Ovary (tissue), 7 donors: ENCODE measurements at regions not wholly inside any gene's neighbourhood (a gene's known extent, or its start where the extent isn't known, plus 50 kb on each side); places are given as distances from the start of the nearest gene placed in this dataset.

Experiments
- DNase-seq, 5 donors: peaks; one replicate each; pipeline ENCODE4 v3.0.0-alpha.2; 2019 to 2020
- H3K27ac ChIP-seq, 2 donors: fragments of 200-600 bp; one replicate each; pipeline versions ENCODE4 v1.5.1 to v1.8.0; 2019 to 2022
- H3K27me3 ChIP-seq: fragments of 200-600 bp; one replicate; pipeline ENCODE4 v1.8.0; 2022
- H3K36me3 ChIP-seq: fragments of 200-600 bp; sonication (generic); one replicate; pipeline ENCODE4 v1.5.1; 2019
- H3K4me1 ChIP-seq: one replicate; pipeline ENCODE4 v1.8.1; 2013; ENCODE audit warnings: mild to moderate bottlenecking, moderate library complexity; ENCODE audit not compliant: insufficient read depth
- H3K4me3 ChIP-seq: fragments of 200-600 bp; sonication (generic); one replicate; pipeline ENCODE4 v1.5.1; 2017
- H3K9me3 ChIP-seq, 2 donors: fragments of 200-600 bp in 1 of 2; sonication (generic) in 1 of 2; one replicate each; pipeline versions ENCODE4 v1.5.1 to v1.8.1; 2013 to 2019; ENCODE audit warnings: mild to moderate bottlenecking in 1 of 2, moderate library complexity in 1 of 2
- CTCF ChIP-seq, 3 donors: fragments of 450-650 bp in 2 of 3; fragments of 200-600 bp in 1 of 3; IDR thresholded peaks; one replicate each; pipeline versions ENCODE4 v1.5.1 to v1.8.0; 2016 to 2022; ENCODE audit warnings: antibody characterized with exemption in 3 of 3, mild to moderate bottlenecking in 1 of 3
- EP300 ChIP-seq: sonication (generic); formaldehyde crosslinking; IDR thresholded peaks from one replicate; pipeline ENCODE4 v1.6.1; 2017; ENCODE audit warnings: antibody characterized with exemption
- POLR2A ChIP-seq: fragments of 450-650 bp; IDR thresholded peaks from one replicate; pipeline ENCODE4 v1.6.1; 2017; ENCODE audit warnings: antibody characterized with exemption, mild to moderate bottlenecking, moderate library complexity
- WGBS, 3 donors: extraction: QIAGEN DNeasy Blood & Tissue Kit in 1 of 3; methylation state at CpG; one replicate each; pipeline versions ENCODE4 v1.1.5 to v1.1.7; 2013 to 2017; 5-methylcytosine and 5-hydroxymethylcytosine counted together
- intact Hi-C, 4 donors: fragments of 100-400 bp; cut with DNase I; formaldehyde crosslinking; loops; one replicate each; pipeline versions ENCODE4 v1.11.0 to v1.15.1; 2022 to 2023
- donor health status: DM: no; HTN: no; CAD: no; lungs with moderate emphysema.
- donor health status: DM: no; HTN: no; CAD: no.
- donor health status: Bipolar disorder and iron deficiency.
- donor health status: DM: no; HTN: no; CAD: no.
- donor health status: DM: yes; HTN: yes; CAD: no.

DNA sequence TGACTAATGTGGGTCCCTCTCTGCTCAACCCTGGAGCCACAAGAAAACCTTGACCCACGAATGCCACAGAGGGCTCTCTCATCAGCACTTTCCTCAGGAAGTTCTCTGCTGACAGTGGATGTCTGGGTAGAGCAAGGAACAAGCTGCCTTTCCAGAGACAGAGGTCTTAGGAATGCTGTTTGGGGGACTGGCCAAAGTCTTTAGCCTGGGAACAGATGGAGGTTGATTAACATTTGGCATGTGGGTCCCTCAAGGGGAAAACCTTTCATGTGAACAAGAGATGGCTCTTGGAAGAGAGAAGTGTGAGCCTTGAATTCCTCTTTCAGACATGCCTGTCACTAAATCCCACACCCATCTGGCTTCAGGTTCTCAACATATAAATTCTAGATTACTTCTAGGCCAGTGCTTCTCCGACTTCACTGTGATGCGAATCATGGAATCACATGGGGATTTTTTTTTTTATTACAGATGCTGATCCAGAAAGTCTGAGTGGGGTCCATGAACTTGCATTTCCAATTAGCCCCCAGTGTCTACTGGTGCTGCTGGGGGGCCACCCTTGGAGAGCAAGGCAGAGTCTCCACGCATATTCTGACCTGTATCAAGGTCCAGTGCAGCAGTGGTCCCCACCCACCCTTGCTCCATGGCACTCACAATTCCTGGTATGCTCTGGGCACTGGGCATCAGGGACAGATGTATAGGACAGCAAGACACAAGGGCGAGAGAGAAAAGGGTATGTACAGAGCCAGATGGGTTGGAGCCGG, 360.4 kb downstream of the CXCL12 start:
- no peak overlapping the region for H3K27ac ChIP-seq
- WGBS, 3 donors = 82 to 97% (median 85%) methylated on average over 6 of the region's 6 CpGs
- no peaks in the 10 kb centered on the region for H3K9me3 ChIP-seq
- no peak for DNase-seq
- no peaks in the 10 kb centered on the region for H3K27me3 ChIP-seq
- H3K4me1 ChIP-seq = peaks cover 9% of the 10 kb centered on the region
- intact Hi-C loops = no loop called here
- no peaks in the 10 kb centered on the region for H3K36me3 ChIP-seq
- no peak for TF ChIP-seq EP300
- TF ChIP-seq POLR2A = no peak
- TF ChIP-seq CTCF (IDR thresholded peaks at IDR 0.05) = no peak
- H3K4me3 ChIP-seq = no peak overlapping the region

- Histone ChIP-seq H3K4me1 (peaks cover 9% of the 10 kb centered on the region), H3K9me3 (no peaks in the 10 kb centered on the region), H3K27ac (no peak overlapping the region), H3K36me3 (no peaks in the 10 kb centered on the region), H3K4me3 (no peak overlapping the region), H3K27me3 (no peaks in the 10 kb centered on the region)
- no peak for TF ChIP-seq CTCF (IDR thresholded peaks at IDR 0.05)
- no peak for TF ChIP-seq POLR2A
- DNase-seq = no peak
- intact Hi-C loops = no loop called here
- WGBS, 3 donors = 36 to 58% (median 47%) methylated on average over 5 of the region's 5 CpGs
Measured at GRCh38 chr10:44023517-44023916, 361.4 kb downstream of the CXCL12 start.

DNA sequence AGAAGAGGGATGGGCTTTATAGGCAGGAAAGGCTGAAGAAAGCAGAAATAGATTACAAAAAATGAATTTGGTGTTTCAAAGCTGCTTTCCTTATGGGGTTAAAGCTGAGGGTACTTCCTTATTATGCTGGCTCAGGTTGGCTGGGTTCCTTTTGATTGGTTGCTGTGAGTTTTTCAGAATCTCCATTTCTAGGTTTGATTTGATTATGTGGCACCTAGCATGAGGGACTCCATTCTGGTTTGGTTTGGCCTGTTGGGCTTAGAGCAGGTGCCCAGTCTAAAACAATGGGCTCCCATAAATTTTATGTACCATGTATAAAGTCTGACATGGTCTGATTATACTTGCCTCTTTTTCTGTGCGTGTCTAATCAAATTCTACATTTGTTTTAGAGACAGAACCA, 362.7 kb downstream of the CXCL12 start:
- H3K4me3 ChIP-seq = no peak overlapping the region
- peaks cover 16% of the 10 kb centered on the region for H3K4me1 ChIP-seq
- H3K36me3 ChIP-seq = no peaks in the 10 kb centered on the region
- no peak for DNase-seq
- H3K27me3 ChIP-seq = no peaks in the 10 kb centered on the region
- H3K9me3 ChIP-seq = no peaks in the 10 kb centered on the region
- intact Hi-C loops = no loop called here
- no peak for TF ChIP-seq CTCF (IDR thresholded peaks at IDR 0.05)
- no peak for TF ChIP-seq EP300
- TF ChIP-seq POLR2A = no peak
- H3K27ac ChIP-seq = no peak overlapping the region
- WGBS, 3 donors = 96% methylated on average over 1 of the region's 1 CpG

- Histone ChIP-seq H3K9me3 (no peaks in the 10 kb centered on the region), H3K27ac (no peak overlapping the region), H3K36me3 (no peaks in the 10 kb centered on the region), H3K27me3 (no peaks in the 10 kb centered on the region), H3K4me1 (peaks cover 27% of the 10 kb centered on the region), H3K4me3 (no peak overlapping the region)
- TF ChIP-seq CTCF (IDR thresholded peaks at IDR 0.05) (no peak), EP300 (no peak), POLR2A (no peak)
- intact Hi-C loops = no loop called here
- WGBS, 3 donors = 47 to 63% (median 61%) methylated on average over 5 of the region's 5 CpGs
- DNase-seq = no peak
Measured at GRCh38 chr10:44020322-44021111, 364.4 kb downstream of the CXCL12 start.
